ENCODE measurements at regions not wholly inside any gene's neighbourhood (a gene's known extent, or its start where the extent isn't known, plus 50 kb on each side); places are given as distances from the start of the nearest gene placed in this dataset.
"Not testable (repeated sequence)": the region's sequence is repeated elsewhere in the genome, so short reads cannot be mapped to it uniquely, and the experiment has no call there.

DNA sequence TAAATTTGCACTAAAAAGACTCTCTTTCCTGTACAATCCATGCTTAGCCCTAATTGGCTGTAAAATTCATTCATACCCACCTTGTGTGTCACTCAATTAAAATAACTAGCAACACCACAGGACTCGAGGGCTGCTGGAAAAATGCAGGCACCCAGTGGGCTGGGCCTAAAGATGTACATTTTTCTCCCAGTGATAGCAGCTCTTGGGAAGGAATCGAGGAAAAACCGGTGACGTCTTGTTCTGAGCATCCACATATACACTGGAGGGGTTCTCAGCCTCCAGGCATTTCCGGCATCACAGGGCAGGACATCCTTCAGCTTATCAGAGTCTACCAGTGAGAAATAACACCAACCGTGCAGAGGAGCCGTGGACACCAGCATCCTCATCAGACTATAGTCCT, 85.8 kb upstream of the PITRM1 start:
- H4K20me1 ChIP-seq (ENCODE audit: insufficient read depth, low read length, poor library complexity, severe bottlenecking), result no peaks in the 10 kb centered on the region
- TF ChIP-seq, protein P1, sequence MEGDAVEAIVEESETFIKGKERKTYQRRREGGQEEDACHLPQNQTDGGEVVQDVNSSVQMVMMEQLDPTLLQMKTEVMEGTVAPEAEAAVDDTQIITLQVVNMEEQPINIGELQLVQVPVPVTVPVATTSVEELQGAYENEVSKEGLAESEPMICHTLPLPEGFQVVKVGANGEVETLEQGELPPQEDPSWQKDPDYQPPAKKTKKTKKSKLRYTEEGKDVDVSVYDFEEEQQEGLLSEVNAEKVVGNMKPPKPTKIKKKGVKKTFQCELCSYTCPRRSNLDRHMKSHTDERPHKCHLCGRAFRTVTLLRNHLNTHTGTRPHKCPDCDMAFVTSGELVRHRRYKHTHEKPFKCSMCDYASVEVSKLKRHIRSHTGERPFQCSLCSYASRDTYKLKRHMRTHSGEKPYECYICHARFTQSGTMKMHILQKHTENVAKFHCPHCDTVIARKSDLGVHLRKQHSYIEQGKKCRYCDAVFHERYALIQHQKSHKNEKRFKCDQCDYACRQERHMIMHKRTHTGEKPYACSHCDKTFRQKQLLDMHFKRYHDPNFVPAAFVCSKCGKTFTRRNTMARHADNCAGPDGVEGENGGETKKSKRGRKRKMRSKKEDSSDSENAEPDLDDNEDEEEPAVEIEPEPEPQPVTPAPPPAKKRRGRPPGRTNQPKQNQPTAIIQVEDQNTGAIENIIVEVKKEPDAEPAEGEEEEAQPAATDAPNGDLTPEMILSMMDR (conservative IDR thresholded peaks at IDR 0.05; ENCODE audit: low read length), result no peak
- TF ChIP-seq EZH2phosphoT487 (IDR thresholded peaks at IDR 0.05; ENCODE audit: borderline replicate concordance), result no peak

DNA sequence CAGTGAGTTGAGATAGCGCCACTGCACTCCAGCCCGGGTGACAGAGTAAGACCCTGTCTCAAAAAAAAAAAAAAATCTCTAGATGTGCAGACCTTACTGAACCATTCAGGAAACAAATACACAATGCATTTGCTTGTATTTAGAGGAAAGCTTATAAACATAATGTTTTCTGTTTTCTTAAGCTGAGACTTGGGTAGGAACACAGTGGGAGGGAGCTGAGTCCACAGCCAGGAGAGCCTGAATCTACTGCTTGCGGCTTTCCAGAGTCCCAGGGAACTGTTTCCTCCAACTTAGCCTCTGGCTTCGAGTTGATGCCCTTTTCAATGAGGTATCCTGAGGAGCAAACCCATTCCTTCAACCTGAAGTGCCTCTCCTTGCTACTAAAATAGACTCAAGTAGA, 83.0 kb upstream of the PITRM1 start:
- Histone ChIP-seq H3K4me1 (ENCODE audit: insufficient read depth, low read length, poor library complexity, severe bottlenecking) (no peaks in the 10 kb centered on the region), H3K4me2 (ENCODE audit: low read depth, low read length, poor library complexity, severe bottlenecking) (no peak overlapping the region), H3K4me3 (ENCODE audit: low read length, poor library complexity, severe bottlenecking) (no peak overlapping the region), H3K79me2 (ENCODE audit: insufficient read depth, low read length) (no peaks in the 10 kb centered on the region), H3F3A (ENCODE audit: low read depth) (no peaks in the 10 kb centered on the region), H3K36me3 (ENCODE audit: insufficient read depth, low read length) (no peaks in the 10 kb centered on the region), H3K9me2 (replicated peaks; ENCODE audit: low read depth, low read length) (no peaks in the 10 kb centered on the region), H3K9ac (ENCODE audit: low read depth, low read length, poor library complexity, severe bottlenecking) (no peak overlapping the region), H3K9me3 (ENCODE audit: insufficient read depth, low read depth, low read length) (no peaks in the 10 kb centered on the region), H4K20me1 (ENCODE audit: insufficient read depth, low read length, poor library complexity, severe bottlenecking) (no peaks in the 10 kb centered on the region), H3K27me3 (ENCODE audit: insufficient read depth, low read length, poor library complexity, severe bottlenecking) (no peaks in the 10 kb centered on the region), H2AFZ (ENCODE audit: low read length) (no peak overlapping the region)
- TF ChIP-seq EZH2phosphoT487 (IDR thresholded peaks at IDR 0.05; ENCODE audit: borderline replicate concordance), result no peak
- TF ChIP-seq, protein P1 (conservative IDR thresholded peaks at IDR 0.05; ENCODE audit: low read length), result no peak

More for the DNA sequence above, 85.8 kb upstream of the PITRM1 start:
- H3K9me3 ChIP-seq (ENCODE audit: insufficient read depth, low read depth, low read length), result no peaks in the 10 kb centered on the region
- H3K36me3 ChIP-seq (ENCODE audit: insufficient read depth, low read length), result no peaks in the 10 kb centered on the region
- no peaks in the 10 kb centered on the region for H3K9me2 ChIP-seq (replicated peaks; ENCODE audit: low read depth, low read length)
- H3K9ac ChIP-seq (ENCODE audit: low read depth, low read length, poor library complexity, severe bottlenecking), result no peak overlapping the region
- no peaks in the 10 kb centered on the region for H3K79me2 ChIP-seq (ENCODE audit: insufficient read depth, low read length)
- H3F3A ChIP-seq (ENCODE audit: low read depth), result no peaks in the 10 kb centered on the region
- H2AFZ ChIP-seq (ENCODE audit: low read length), result no peak overlapping the region
- H3K4me2 ChIP-seq (ENCODE audit: low read depth, low read length, poor library complexity, severe bottlenecking), result no peak overlapping the region
- H3K27me3 ChIP-seq (ENCODE audit: insufficient read depth, low read length, poor library complexity, severe bottlenecking), result no peaks in the 10 kb centered on the region
- H3K4me3 ChIP-seq (ENCODE audit: low read length, poor library complexity, severe bottlenecking), result no peak overlapping the region
- H3K4me1 ChIP-seq (ENCODE audit: insufficient read depth, low read length, poor library complexity, severe bottlenecking), result no peaks in the 10 kb centered on the region

- TF ChIP-seq EZH2phosphoT487 (IDR thresholded peaks at IDR 0.05; ENCODE audit: borderline replicate concordance), result no peak
- TF ChIP-seq, protein P1 (conservative IDR thresholded peaks at IDR 0.05; ENCODE audit: low read length), result no peak
- Histone ChIP-seq H3K4me1 (ENCODE audit: insufficient read depth, low read length, poor library complexity, severe bottlenecking) (no peaks in the 10 kb centered on the region), H3K9me3 (ENCODE audit: insufficient read depth, low read depth, low read length) (no peaks in the 10 kb centered on the region), H3K36me3 (ENCODE audit: insufficient read depth, low read length) (no peaks in the 10 kb centered on the region), H2AFZ (ENCODE audit: low read length) (no peak overlapping the region), H3K4me3 (ENCODE audit: low read length, poor library complexity, severe bottlenecking) (no peak overlapping the region), H3K79me2 (ENCODE audit: insufficient read depth, low read length) (no peaks in the 10 kb centered on the region), H3K27me3 (ENCODE audit: insufficient read depth, low read length, poor library complexity, severe bottlenecking) (no peaks in the 10 kb centered on the region), H3K9me2 (replicated peaks; ENCODE audit: low read depth, low read length) (no peaks in the 10 kb centered on the region), H4K20me1 (ENCODE audit: insufficient read depth, low read length, poor library complexity, severe bottlenecking) (no peaks in the 10 kb centered on the region), H3F3A (ENCODE audit: low read depth) (no peaks in the 10 kb centered on the region), H3K4me2 (ENCODE audit: low read depth, low read length, poor library complexity, severe bottlenecking) (no peak overlapping the region), H3K9ac (ENCODE audit: low read depth, low read length, poor library complexity, severe bottlenecking) (no peak overlapping the region)
Measured at GRCh38 chr10:3255075-3255474, 82.5 kb upstream of the PITRM1 start.

DNA sequence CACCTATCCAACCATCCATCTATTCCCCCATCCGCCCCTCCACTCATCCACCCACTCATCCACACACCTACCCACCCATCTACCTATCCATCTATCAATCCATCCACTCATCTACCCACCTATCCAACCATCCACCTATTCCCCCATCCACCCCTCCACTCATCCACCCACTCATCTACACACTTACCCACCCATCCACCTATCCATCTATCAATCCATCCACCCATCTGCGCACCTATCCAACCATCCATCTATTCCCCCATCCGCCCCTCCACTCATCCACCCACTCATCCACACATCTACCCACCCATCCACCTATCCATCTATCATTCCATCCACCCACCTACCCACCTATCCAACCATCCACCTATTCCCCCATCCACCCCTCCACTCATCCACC, 81.4 kb upstream of the PITRM1 start:
- not testable (repeated sequence) for H3K9ac ChIP-seq (ENCODE audit: low read depth, low read length, poor library complexity, severe bottlenecking); H3K4me2 ChIP-seq (ENCODE audit: low read depth, low read length, poor library complexity, severe bottlenecking); H3K27me3 ChIP-seq (ENCODE audit: insufficient read depth, low read length, poor library complexity, severe bottlenecking); H4K20me1 ChIP-seq (ENCODE audit: insufficient read depth, low read length, poor library complexity, severe bottlenecking); H3F3A ChIP-seq (ENCODE audit: low read depth); H3K9me2 ChIP-seq (replicated peaks; ENCODE audit: low read depth, low read length); H3K9me3 ChIP-seq (ENCODE audit: insufficient read depth, low read depth, low read length); H3K79me2 ChIP-seq (ENCODE audit: insufficient read depth, low read length); H3K36me3 ChIP-seq (ENCODE audit: insufficient read depth, low read length); H3K4me1 ChIP-seq (ENCODE audit: insufficient read depth, low read length, poor library complexity, severe bottlenecking); H2AFZ ChIP-seq (ENCODE audit: low read length); H3K4me3 ChIP-seq (ENCODE audit: low read length, poor library complexity, severe bottlenecking)
